GM12801 (cell line): ENCODE measurements at regions not wholly inside any gene's neighbourhood (a gene's known extent, or its start where the extent isn't known, plus 50 kb on each side); places are given as distances from the start of the nearest gene placed in this dataset.

Experiments
- CTCF ChIP-seq: IDR thresholded peaks from one replicate; pipeline ENCODE4 v1.5.1; 2011; ENCODE audit warnings: control low read depth; ENCODE audit not compliant: insufficient read length; ENCODE audit errors: extremely low read depth

- TF ChIP-seq CTCF: no peak
Observed at GRCh38 chr4:66429276-66429675, 759.0 kb upstream of the EPHA5 start.

GRCh38 chr4:66416425-66416824, 746.1 kb upstream of the EPHA5 start:
- TF ChIP-seq CTCF: no peak

GRCh38 chr4:66404141-66404540, 733.9 kb upstream of the EPHA5 start:
- no peak for TF ChIP-seq CTCF

GRCh38 chr4:66376921-66377320, 706.6 kb upstream of the EPHA5 start:
- no peak for TF ChIP-seq CTCF

GRCh38 chr4:66376396-66376795, 706.1 kb upstream of the EPHA5 start:
- no peak for TF ChIP-seq CTCF

GRCh38 chr4:66373268-66373667, 703.0 kb upstream of the EPHA5 start:
- no peak for TF ChIP-seq CTCF

GRCh38 chr4:66372706-66373105, 702.4 kb upstream of the EPHA5 start:
- no peak for TF ChIP-seq CTCF
